ENCODE measurements at regions not wholly inside any gene's neighbourhood (a gene's known extent, or its start where the extent isn't known, plus 50 kb on each side); places are given as distances from the start of the nearest gene placed in this dataset.

DNA sequence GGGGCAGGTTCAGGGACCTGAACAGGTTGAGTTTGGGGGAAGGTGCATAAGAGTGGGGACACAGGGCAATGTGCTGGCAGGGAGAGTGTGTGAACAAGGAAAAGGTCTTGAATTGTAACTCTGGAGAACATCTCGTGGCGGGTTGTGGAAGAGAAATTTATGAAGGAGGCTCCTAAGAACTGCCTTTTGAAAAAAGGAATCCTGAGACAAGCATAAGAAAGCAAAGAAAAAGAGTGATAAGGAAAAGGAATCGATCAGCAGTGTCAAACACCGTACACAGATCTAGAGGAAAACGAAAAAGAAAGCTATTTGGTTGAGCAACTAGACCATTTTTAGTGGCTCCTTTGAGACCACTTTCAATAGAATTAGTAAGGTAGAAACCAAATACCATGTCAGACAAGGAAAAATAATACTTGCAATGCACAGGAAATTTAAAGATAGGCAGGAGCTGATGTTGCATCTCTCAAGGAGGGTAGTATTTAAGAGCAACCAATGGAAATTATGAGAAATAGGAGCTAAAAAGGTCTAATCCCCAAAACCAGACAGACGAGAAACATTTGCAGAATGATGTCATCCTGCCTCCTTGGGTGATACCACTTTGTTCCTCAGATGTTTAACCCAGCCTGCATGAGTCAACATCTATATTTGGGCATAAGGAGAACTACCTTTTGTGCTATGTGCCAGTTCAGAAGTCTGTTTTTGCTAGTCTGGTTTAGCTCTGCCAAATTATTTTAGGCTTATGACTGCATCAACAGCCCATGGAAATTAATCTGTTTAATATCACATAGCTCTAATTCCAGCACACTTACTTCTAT is 64.5 kb upstream of the STK38L start:
- DNase-seq (ENCODE audit: low read depth in 2 of 2), result no peak

DNA sequence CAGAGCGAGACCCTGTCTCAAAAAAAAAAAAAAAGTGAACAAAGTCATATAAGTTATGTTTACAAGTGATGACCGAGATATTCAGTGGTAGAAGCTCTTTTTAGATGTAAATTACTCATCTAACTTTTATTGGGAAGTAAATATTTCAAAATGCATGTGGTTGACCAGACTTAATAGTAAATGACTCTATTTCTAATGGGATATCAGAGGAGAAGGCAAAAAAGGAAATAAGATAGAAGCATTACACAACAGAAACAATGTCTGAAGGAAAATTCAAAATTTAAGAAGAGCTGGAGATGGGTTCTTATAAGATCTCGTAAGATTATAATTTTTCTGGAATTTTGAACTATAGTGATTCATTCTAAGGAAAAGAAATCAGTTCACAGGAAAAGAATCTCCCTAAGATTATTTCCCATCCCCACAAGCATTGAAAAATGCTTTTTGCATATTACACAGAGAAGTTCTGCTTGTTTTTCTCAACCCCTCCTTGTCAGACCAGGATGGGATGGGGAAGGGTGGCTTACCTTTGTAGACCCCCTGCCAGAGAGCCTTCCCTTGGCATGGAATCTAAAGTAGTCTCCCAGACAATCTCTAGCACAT is 63.1 kb upstream of the STK38L start:
- DNase-seq (ENCODE audit: low read depth in 2 of 2), result no peak

DNA sequence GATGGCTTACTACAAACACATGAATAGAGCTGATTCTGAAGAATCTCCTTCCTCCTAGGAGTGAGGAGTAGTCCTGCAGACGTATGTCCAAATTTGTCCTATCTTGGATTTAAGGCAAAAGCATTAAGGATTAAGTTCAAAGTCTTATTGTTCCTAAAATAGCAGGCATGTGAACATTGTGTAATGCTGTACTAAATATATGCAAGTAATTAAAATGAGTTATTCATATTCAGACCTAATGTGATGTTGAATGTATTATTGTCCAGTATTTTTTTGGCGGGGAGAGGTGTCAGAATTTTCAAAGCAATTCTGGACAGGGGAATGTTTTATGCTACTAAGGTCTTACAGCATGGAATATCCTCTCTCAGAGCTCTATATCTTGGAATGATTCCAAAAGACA is 60.7 kb upstream of the STK38L start:
- DNase-seq (ENCODE audit: low read depth in 2 of 2), result no peak

DNA sequence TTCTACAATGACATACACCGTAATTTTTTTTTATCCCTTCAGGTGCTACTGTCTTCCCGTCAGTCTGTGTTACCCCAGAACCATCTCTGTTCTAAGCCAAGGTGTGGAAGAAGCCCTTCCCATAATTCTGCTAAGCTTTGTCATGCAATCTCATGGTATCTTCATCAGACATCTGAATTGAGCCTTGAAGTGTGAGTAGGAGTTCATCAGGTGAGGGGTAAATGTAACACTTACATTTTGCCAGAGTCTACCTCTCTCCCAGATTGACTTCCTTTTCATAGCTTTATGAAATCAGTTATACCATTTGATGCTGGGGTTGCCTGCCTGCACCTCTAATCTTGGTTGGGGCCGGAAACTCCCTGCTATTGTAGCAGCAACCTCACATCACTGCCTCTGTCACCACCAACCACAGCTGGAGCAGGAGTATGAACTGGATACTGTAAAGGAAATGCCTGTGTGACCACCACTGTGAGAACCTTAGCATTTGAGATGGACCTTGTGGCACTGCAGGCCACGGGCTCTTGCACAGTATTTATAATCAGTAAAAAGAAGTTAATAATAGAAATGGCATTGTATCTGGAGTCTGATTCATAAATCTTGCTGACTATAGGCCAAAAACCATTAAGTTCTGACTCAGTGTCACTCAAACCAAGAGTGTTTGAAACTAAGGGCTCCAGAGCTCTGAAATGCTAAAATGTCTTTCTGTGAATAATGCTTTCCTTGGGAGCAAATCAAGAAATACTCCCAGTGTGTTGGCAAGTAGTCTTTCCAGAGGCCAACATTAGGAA is 58.7 kb upstream of the STK38L start:
- no peak for DNase-seq (ENCODE audit: low read depth in 2 of 2)

DNA sequence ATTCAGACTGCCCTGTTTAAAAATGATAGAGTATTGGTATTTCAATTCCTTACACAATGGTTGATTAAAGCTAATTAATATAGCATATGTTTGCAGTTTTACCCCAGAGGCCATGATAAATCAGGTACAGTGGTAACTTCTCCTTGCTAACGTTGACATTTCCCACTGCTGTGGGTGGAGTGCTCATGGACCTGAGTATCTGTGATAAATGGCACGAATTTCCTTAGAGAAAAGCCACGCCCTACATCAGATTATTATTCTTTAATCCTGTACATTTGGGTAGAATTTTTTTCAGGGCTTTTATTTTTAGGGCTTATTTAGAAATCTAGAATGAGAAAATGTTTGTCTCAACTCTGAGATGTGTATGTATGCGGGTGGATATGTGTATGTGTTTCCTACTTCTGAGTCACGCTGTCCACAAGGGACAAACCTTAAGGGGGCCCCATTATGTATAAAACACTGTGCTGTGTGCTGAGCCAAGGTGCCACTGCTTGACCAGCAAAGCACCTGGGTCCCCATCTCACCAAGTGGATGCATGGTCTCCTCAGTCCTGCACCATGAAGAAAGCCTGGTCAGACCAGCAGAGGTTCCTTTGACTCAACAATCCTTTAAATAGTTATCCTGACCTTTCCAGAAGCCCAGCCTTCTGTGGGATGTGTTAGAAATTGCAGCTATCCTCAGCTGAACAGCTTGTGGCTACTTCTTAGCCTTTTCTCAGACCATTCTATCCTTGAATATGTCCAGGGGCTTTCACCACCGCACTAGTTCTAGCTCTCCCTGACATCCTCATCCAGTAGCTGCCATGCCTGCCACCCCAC is 57.9 kb upstream of the STK38L start:
- no peak for DNase-seq (ENCODE audit: low read depth in 2 of 2)

DNA sequence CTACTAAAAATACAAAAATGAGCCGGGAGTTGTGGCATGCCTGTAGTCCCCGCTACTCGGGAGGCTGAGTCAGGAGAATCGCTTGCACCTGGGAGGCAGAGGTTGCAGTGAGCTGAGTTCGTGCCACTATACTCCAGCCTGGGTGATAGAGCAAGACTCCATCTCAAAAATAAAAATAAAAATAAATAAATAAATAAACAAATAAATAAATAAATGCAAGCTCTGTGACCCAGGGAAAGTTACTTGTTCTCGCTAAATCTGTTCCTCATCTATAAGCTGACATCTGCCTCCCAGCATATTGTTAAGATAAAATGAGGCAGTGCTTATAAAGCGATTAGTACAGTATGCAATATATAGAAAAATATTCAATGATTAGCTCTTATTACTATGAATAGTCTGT is 56.4 kb upstream of the STK38L start:
- no peak for DNase-seq (ENCODE audit: low read depth in 2 of 2)

DNA sequence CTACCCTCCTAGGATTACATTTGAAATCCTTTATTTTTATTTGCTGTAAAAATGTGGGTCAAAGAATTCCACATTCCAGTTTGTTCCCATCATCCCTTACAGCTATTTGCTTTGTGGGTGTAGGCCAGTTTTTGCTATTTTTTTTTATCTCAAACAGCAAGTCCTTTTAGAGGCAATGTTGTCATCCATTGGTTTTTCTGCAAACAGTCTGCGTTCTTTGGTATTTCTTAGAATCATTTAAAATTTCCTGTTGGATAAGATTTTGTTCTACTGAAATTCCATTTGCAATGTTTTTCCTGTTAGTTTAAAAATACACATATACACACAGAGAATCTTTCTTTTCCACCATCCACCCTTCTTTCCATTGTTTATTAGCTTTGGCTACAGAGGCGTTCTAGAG is 53.3 kb upstream of the STK38L start:
- no peak for DNase-seq (ENCODE audit: low read depth in 2 of 2)

DNA sequence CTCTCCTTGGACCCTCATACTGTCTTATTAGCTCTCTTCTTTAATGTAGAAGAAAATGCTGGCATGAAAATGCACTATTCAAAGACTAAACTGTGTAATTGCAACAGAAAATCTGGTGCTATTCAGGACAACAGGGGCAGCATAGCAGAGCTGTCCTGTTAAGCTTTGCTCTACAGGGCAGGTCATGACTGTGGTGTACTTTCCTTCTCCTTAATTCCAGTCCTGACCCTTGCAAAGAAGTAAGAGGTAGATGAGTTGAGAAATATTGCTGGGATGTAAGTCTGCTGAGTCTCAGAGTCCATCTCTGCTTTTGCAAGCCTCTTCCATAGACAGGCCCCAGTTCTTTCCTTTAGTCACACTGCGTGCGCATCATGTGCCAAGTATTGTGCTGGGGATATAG is 52.6 kb upstream of the STK38L start:
- no peak for DNase-seq (ENCODE audit: low read depth in 2 of 2)

DNA sequence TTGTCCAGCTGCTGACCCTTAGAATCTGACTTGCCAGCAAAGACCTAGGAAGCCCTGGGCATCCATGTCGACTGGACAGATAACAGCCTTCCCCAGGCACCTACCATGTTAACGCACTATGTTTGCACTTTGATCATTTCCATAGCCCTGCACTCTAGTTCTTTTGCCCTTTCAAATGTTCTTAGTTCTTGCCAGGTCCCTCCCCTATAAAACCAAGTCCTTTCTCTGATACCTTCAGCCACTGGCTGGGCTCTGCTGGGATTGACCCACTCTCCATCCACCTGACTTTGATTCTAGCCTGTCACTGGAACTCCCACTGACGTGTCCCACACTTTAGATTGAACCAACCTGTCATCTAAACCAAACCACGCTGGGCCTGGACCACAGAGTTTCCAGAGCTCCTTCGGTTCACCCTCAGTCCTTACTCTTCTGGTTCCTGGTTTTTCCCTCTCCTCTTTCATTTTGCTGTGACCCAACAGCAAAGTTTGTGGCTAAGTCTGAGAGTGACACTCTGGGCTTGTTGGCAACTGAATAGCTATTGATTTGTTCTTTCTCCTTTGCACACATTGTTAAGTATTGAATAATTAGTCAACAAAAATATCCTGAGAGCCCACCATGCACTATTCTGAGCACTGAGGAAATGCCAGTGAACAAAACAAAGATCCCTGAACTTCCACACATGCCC is 51.8 kb upstream of the STK38L start:
- DNase-seq (ENCODE audit: low read depth in 2 of 2), result no peak

DNA sequence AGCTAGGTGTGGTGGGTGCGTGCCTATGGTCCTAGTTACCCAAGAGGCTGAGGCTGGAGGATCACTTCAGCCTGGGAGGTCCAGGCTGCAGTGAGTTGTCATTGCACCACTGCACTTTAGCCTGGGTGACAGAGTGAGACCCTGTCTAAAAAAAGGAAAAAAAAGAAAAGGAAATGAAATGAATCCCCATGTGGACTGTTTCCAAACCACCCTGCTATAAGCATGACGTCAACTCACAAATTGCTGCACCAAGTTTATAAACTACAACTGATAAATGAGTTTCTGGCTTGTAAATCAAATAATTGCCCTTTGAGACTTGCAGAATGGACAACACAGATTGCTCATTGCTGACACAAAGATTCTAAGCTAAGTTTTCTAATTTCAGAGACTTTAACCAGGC is 51.0 kb upstream of the STK38L start:
- DNase-seq (ENCODE audit: low read depth in 2 of 2), result no peak

DNA sequence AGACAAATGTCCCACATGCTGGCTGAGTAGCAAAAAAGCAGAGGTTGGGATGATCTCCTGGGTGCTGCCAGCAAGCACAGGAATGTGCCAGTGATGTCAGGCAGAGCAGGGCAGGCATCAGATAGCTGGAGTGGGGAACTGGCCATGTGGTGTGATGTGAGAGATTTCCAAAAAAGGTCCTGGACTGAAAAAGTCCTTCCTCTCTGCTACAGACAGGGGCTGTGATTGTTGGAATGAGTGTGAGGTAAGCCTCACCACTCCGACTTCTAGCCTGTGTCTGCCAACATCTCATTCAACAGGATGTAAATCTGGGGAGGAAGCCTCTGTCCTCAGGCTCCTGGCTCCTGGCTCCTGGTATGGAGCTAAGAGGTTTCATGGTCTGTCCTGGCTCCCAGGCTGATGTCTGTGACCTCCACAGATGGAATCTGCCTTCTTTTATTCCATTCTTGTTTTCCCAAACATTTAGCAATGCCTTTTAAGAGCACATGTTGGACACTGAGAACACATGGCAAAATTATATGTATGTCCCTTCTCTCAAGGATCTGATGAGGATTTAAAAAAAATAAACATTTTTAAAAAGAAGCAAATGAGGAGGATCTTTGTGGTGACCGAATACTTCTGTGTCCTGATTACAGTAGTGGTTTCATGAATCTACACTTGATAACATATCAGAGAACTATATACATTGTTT is 50.1 kb upstream of the STK38L start:
- DNase-seq (ENCODE audit: low read depth in 2 of 2), result no peak

Data from activated CD8-positive, alpha-beta memory T cell treated with anti-CD3 and anti-CD28 coated beads for 4 hours (primary cell).